ENCODE measurements at regions not wholly inside any gene's neighbourhood (a gene's known extent, or its start where the extent isn't known, plus 50 kb on each side); places are given as distances from the start of the nearest gene placed in this dataset.

DNA sequence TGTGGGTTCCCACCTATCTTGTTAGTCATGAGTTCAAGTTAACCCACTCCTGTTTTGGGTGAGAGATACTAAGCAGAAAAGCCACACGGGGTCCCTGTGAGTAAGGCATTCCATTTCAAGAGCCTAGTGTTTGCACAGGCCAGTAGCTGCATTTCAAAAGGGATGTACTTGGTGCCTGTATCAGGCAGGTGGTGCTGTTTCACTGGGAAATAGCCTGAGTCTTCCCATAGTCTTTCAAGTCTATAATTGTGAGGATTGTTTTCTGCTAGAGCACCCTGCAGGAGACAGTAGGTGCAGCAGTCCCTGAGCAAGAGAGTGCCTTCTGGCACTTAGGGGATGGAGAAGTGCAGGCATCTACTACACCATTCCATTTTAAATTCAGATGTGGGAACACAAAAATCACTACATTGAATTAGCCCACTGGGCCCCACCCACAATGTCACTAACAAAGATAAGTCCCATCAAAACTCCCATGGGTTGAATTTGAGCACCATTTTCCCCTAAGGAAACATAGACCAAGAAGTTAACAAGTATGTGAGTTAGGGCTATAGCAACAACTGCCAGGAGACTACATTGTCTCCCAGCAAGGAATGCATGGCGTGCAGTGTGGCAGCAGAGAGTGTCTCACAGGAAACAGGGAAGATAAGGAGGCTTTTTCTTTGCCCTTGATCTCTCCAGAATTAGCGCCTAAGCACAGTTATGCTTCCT is 263.2 kb downstream of the COX7C start:
- peak; percentile 47 for DNase-seq

DNA sequence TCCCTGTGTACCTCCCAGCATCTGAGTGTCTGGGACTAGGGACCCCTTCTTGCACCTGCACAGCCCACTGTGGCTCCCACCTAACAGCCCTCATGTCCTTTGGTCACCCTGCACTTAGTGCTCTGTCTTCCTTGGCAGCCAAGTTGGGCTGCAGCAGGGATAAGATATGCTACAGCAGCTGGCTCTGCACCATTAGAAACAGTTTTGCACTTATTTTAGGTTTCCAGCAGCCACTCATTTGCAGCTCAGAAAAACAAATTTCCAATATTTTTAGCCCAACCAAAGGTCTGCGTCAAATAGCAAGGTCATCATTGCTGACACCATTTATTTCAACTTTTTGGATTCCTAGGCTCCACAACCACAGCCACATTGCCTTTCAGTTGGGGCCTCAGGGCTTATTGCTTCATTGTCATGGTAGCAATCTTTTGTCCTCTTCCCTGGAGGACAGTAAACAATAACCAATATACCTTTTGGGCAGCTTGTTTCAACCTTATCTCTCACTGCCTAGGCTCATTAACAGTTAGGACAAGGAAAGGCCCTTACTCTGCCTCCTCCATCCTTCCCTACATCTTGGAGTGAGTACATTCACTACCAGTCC is 263.9 kb downstream of the COX7C start:
- no peak for DNase-seq

DNA sequence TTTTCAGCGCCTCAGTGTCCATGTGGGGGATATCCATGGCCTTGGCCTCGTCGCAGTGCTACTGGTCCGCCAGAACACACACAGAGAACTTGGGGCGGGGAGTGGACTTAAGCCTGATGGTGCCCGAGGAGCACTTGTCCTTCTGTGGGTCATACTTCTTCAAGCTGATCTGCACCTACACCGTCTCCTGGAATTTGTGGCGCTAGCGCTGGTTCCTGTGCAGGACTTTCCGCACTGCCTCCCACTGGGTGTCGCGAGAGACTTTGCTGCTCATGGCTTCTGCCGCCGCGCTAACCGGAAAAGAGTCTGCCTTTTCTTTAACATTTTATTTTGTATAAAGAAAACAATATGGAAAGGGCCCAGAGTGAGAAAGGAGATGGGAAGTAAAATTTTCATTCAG is 266.9 kb downstream of the COX7C start:
- DNase-seq = no peak

DNA sequence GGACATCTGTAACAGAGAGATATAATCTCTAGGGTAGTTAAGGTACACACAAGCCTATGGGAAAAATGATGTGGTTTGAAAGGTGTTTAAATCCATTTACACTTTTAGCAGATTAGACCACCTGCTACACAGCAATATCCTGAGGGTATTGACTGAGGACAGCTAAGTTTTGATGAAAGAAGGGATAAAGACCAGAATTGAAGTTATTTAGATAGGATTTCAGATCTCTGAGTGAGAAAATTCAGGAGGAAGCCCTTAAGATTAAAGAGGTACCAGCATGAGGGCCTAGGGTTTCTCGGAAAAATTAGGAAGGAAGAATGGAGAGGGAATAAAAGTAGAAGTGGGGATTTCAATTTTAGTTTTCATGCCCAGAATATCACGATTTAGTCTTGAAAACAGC is 267.3 kb downstream of the COX7C start:
- DNase-seq = no peak

DNA sequence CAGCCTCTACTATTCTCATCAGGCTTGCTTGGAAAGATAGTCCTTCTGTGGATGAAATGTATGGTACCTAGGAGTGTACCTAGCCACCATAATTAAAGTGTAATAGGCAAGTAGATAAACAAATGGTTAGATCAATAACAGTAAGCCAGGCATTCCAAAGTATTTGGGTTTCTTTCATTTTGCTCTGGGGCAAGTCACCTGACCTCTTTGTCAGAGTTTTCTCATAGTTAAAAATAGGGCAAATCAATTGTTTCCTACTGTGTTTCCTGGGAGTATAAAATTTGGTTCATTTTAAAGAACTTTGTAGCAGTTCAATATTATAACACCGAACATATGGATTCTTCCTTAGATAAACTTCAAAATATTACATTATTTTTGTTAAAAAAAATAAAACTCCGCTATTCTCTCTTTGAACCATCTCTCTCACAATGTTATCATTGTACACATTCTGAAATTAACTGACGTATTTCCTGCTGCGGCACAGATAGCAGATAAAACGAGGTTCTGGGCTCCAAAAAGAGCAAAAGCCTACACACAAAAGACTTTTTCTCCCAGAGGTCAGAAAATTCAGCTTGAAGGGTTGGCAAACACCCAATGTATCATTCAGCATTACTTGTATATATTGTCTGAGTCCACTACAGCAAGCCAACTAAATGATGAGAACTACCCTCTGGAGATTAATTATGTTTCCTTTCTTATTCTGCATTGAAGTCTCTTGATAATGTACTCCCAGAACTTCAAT is 267.9 kb downstream of the COX7C start:
- no peak for DNase-seq

DNA sequence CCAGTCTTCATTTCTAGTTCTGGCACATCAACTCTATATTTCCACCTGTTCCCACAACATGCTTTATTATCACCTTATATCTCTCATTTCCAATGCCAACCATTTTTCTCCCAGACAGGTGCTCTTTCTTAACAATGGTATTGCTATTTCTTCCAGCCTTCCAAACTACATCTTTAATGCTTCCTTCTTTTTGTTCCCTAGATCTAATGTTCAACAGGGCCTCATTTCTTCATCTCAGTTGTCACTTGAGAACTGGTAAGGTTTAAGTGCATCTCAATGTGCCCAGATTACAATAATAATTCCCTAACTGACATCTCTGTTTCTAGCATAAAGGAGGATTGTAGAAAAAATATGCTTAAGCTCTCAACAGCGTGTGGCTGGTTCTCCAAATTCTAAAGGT is 272.6 kb downstream of the COX7C start:
- no peak for DNase-seq

DNA sequence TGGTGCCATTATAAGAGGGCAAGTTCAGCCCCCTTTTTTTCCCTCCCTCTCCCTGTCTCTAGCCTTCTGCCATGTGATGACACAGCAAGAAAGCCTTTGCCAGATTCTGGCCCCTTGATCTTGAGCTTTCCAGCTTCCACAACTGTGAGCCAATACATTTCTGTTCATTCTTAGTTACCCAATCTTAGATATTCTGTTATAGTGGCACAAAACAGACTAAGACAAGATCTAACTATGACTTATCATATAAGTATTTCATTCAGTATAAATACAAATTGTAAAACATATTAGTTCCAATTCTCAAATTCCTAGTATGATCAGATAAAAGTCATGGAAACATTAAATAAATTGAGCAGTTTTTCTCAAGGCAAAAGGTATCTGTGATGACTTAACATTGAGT is 276.3 kb downstream of the COX7C start:
- no peak for DNase-seq

DNA sequence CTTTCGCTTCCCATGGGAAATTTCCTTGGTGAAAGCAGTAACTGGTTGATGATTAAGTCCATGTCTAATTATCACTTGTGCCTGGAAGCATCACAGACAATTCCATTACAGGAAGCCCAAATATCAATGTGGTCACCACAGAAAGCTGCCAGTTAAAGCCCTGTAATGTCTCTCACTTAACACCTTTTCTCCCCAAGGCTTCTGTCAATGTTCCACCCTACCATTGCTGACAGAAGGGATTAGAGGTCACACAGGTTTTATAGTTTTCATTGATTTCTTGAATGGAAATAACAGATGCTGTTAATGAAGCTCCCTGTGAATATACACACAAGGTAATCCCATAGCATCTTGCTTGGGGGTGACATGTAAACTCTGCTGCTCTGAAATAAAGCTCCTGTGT is 279.2 kb downstream of the COX7C start:
- DNase-seq = no peak

DNA sequence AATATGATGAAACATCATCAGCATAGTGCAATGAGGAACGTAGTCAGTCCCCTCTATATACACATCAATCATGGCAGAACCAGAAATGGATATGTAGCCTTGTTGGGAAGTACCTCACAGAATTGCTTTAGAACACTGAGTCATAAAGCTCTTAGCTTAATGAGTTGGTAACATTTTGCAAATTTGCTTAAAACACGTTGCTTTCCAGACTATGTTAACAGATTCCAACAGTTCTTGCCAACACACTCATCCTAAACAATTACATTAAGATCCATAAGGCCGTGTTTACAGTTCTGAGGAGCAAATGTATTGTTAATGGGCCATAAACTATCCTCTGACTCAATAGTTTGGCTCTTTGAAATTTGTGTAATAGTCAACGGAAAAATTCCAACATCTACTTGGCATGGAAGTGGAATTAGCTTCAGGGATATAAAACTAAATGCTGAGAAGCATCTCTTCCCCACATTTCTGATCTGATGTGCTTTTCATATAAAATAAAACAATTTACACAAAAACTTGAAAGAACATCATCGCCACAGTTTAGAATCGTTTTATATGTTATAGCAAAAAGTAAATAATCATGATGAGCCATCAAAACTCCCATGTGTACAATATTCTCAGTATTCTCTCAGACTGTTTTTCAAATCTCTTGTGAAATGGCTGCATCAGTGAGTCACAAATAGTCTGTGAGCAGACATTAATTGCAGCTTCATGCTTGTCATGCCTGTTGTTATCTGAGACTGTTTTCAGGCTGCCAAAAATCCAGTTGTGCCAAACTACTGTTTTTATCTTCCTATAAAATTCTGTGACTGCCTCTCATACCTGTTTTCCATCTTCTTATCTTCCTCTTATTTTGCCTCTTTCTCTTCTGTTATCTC is 291.9 kb downstream of the COX7C start:
- no peak for DNase-seq

DNA sequence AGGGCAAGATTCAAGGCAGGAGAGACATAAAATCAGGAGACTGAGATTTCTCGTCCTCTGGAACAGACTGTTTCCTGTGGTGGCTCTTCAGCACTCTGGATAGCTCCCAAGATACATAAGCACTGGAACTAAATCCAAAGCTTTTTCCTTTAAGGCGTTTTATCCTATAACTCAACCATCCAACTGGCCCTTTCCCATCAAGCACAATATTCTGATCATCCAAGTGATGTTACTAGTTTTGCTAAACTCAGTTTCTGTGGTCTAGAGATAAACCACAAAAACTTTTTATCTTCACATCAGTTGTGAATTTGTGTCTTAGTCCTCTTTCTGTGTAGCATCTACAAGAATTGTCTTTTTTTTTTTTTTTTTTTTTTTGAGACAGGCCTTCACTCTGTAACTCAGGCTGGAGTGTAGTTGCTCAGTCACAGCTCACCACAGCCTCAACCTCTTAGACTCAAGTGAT is 299.4 kb downstream of the COX7C start:
- peak; percentile 7 for DNase-seq

DNA sequence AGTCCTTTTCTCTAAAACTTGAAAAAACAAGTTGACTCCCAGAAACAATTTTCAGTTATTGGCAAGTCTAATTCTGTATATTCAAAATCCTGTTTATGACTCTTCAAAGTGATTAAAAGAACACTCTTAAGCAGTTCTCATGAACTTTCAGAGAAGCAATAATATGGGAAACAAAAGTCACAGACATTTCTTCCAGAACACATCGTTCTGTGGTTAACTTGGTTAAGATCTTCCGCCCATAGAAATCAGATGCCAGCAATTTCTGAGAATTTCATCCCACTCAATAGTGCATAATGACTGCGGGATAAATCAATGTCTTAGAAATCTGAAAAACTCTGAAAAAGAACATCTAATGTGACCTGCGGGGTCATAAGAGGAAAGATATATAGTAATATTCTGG is 300.5 kb downstream of the COX7C start:
- DNase-seq = no peak

DNA sequence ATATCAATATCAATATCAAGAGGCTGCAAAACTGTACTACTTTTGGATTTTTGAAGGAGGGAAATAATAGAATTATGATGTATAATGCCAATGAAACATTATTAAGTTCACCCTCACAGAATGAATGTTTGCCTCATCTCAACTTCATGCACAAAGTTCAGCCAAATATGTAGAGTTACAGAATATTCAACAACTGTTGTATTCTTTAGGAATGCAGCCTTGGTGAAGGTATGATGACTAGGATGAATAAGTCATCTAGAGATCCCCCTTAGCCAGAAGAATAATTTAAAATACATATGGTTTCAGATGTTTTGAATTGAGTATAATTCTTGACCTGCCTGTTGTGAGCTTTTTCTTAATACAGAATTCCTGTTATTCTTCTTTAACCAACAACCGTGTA is 308.3 kb downstream of the COX7C start:
- no peak for DNase-seq

DNA sequence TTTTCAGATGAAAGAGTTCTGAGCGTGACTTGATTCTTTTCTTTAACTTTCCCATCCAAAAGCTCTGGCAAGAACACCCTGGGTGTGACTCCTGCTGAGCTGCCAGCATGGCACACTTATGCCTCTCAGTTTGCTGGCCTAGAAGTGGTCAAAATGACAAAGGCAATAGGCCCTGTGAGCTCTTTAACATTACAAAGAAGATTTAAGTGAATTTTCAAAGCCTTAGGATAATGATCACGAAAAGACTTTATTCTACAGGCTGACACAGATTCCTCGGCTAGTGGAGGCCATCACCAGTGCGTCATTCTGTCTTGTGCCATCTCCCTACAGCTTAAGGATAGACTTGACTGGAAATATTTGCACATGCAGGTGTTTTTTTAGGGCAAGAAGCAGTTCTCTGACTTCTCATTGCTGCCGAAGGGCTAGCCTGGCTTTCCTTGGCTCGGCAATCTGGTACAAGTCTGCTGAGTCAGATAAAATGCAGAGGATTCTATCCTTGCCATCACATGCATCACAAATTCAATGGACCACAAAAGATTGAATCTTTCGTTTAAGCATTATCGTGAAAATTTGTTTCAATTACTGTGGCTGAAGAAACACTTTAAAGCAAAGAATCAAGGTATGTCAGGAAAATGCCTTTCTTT is 311.5 kb downstream of the COX7C start:
- DNase-seq = no peak

DNA sequence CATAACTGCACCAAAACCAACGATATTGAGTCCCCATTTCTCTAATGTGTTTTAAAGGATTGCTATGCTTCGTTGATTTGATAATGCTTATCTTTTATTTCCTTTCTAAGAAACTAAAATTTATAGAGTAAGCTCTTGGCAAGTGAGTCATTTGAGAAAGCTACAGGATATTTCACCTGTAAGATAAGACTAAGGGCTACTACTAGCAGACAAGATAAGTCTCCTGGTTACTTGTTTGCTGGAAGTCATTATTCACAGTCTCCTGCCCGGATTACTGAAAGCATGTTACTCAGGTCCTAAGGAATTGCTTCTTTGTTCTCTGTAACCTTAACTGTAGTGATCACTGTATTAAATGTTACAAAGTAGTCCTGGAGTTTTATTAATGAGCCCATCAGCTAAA is 315.9 kb upstream of the RASA1 start:
- no peak for DNase-seq

DNA sequence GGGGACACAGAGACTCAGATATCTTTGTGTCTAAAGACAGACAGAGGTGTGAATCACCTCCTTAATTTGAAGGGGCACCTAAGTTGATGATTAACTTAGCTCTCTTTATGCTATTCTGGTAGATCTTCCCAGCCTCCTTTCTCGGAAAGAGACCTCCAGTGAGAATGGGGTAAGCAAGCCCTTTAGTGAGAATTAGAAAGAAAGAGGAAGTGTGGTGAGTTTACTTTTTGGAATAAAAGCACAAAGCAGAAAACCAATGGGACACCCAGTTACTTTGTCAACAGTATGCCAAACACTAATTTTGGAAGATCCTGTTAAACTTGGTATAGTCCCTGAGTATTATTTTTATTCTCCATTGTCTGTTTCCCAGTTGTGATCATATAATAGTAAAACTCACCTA is 302.8 kb upstream of the RASA1 start:
- no peak for DNase-seq

DNA sequence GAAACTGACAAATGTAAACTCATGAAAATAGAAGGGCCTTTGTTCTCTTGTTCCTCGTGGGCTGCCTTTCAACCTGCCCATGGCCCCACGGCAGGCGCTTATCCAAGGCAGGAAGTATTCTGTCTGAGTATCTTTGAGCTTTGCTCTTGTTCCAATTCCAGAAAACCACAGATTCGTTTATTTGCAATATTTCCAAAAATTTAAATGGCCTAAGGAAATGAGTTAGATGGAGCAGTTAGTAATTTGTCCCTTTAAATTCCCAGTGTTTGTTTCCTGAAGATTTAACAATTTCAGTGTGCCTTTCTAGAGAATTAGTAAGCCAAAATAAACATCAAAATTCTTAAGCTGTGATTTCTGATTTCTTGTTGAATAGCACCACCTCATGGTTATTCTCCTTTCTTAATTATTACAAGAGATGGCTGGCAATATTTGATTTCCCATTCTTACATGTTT is 299.4 kb upstream of the RASA1 start:
- peak; percentile 46 for DNase-seq

DNA sequence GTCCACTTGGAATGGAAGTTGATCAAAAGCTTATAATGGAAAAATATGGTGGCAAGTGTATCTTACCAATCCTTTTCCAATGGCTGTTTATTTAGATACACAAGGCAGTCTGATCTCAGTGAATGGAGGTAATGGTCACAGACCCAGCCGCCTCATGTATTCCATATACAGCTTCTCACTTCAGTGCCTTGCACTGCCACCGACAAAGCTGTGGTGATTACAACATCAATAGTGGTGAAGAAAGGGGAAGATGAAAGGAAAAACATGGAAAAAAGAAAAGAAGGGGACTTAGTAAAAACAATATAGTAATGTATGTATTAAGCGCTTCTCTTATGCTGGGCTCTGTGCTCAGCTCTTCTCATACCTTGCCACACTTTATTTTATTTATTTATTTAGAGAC is 297.3 kb upstream of the RASA1 start:
- peak; percentile 29 for DNase-seq

DNA sequence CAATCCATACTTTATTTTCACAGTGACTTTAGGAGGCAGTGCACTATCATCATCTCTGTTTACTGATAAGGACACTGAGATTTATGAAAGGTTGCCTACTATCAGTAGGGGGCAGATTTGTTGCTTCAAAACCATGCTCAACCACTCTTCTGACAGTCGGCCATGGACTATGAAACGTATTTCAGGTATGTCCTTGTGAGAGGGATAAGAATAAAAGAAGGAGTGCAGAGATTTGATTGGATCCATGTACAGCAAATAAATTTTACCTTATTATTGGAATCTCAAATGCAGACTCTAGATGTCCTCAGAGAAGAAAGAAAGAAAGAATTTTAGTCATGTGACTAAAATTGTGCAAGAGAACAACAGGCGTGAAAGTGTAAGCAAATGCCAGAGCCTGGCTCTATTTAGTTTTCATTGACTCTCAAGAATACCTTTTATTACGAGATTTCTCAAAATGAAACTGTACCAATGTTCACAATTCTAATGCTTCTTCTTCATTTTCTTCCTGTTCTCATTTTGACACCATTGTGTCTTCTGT is 296.6 kb upstream of the RASA1 start:
- DNase-seq = peak; percentile 63

DNA sequence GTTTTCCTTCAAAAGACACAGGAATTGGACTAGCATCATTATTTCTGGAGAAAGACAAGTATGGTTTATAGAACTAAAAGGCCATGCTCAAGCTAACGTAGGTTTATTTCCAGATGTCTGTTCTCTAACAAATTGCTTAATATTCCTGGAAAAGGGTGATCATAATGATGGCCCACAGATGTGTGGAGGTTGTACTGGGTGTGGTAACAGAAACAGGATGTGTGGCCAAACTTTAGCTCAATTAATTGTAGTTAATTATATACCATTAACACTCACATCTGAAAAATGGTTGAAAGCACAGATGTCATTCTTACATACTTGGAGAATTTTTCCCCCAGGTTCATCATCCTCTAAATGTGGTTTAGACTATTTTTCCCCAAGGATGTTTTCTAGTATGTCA is 292.7 kb upstream of the RASA1 start:
- DNase-seq = no peak

DNA sequence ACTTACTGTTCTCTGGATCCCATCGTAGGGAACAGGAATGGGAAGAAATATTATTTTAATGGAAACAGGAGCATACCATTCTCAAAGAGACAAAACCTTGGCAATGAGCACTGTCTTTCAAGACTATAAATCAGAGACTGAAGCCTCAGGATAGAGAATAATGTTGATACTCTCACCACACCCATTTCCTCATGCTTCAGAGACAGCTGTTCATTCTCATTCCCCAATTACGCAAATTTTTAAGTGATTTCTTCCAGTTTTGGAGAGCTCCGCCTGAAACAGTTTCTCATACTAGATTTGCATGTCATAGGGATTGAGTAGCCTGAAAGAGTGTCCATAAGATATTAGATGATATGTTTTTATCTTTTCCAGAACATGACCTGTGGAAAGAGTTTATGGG is 290.5 kb upstream of the RASA1 start:
- peak; percentile 71 for DNase-seq

DNA sequence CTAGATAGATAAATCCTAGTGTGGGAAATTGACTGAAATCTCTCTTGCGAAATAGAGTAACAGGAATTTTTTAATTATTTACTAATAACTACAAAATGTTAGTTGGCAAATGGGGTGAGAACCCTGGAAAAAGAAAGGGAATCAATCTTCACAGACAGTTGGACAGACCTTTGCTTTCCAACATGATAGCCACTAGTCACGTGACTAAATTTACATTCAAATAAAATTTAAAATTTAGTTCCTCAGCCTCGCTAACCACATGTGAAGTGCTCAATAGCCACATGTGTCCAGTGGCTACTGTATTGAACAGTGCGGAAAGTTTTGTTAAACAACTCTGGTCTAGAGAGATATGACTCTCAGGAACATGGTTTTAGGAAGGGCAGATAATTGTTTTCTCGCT is 289.9 kb upstream of the RASA1 start:
- no peak for DNase-seq

DNA sequence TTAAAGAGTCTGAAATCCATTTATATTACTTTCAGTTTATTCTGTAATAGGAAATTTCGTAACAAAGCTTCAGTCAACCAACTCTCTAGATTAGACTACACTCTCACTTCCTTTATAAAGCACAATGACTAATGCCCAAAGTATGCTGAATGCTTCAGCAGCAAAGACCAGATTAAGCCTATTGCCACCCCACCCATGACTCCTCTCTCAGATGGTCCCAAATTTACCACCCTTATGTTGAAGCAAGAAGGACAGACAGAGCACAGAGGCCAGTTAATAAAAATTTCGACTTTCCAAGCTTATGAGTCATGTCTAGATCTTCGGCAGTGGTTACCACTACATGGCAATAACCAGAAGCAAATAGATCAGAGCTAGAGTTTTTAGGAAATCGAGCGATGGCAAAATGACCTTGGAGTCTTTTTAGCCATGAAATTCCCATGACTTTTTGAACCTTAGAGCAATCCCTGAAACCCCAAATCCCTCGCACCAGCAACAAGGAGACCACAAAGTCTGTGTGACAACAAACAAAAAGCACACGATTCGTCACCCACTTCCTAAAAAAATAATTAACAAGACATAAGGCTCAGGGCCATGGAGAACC is 287.8 kb upstream of the RASA1 start:
- DNase-seq = peak; percentile 88
